BJ (cell line): ENCODE measurements at regions not wholly inside any gene's neighbourhood (a gene's known extent, or its start where the extent isn't known, plus 50 kb on each side); places are given as distances from the start of the nearest gene placed in this dataset.

ENCODE experiments used
- CTCF ChIA-PET: fragments of 350-600 bp; formaldehyde crosslinking; extraction: SDS; loops from one replicate; lab custom pipeline; 2021; ENCODE audit warnings: antibody characterized with exemption, inconsistent platforms; lab: Yijun Ruan, JAX
- POLR2A ChIA-PET: fragments of 300-600 bp; sonication (Branson Sonifier 250); formaldehyde crosslinking; extraction: SDS; loops from one replicate; lab custom pipeline; 2021; ENCODE audit warnings: antibody characterized with exemption; lab: Charles Lee
- DNase-seq: peaks from one replicate; pipeline ENCODE4 v3.0.0-alpha.2; 2011; ENCODE audit warnings: low read depth
- H3K27me3 ChIP-seq: 2 replicates; pipeline ENCODE4 v1.6.0; 2011; ENCODE audit warnings: low read length; ENCODE audit not compliant: control insufficient read depth, insufficient read depth
- H3K36me3 ChIP-seq: 2 replicates; pipeline ENCODE4 v1.5.1; 2011; ENCODE audit warnings: low read length; ENCODE audit not compliant: control insufficient read depth, insufficient read depth
- H3K4me3 ChIP-seq: 2 replicates; pipeline ENCODE4 v1.5.1; 2011; ENCODE audit warnings: low read depth, mild to moderate bottlenecking, control low read depth, low read length
- TF ChIP-seq, protein P1 (sequence below): IDR thresholded peaks from 2 replicates; pipeline ENCODE4 v1.5.1; 2011; ENCODE audit warnings: low read depth, mild to moderate bottlenecking, control low read depth, inconsistent platforms, low read length, moderate library complexity; ENCODE audit not compliant: insufficient read depth

GRCh38 chr2:82282111-82282882 is 1977.7 kb upstream of the LRRTM1 start:
- Histone ChIP-seq H3K36me3 (no peaks in the 10 kb centered on the region), H3K4me3 (no peak overlapping the region), H3K27me3 (no peaks in the 10 kb centered on the region)
- DNase-seq, result no peak
- ChIA-PET CTCF (no interaction called here), POLR2A (no interaction called here)
- TF ChIP-seq, protein P1, sequence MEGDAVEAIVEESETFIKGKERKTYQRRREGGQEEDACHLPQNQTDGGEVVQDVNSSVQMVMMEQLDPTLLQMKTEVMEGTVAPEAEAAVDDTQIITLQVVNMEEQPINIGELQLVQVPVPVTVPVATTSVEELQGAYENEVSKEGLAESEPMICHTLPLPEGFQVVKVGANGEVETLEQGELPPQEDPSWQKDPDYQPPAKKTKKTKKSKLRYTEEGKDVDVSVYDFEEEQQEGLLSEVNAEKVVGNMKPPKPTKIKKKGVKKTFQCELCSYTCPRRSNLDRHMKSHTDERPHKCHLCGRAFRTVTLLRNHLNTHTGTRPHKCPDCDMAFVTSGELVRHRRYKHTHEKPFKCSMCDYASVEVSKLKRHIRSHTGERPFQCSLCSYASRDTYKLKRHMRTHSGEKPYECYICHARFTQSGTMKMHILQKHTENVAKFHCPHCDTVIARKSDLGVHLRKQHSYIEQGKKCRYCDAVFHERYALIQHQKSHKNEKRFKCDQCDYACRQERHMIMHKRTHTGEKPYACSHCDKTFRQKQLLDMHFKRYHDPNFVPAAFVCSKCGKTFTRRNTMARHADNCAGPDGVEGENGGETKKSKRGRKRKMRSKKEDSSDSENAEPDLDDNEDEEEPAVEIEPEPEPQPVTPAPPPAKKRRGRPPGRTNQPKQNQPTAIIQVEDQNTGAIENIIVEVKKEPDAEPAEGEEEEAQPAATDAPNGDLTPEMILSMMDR, result no peak

DNA sequence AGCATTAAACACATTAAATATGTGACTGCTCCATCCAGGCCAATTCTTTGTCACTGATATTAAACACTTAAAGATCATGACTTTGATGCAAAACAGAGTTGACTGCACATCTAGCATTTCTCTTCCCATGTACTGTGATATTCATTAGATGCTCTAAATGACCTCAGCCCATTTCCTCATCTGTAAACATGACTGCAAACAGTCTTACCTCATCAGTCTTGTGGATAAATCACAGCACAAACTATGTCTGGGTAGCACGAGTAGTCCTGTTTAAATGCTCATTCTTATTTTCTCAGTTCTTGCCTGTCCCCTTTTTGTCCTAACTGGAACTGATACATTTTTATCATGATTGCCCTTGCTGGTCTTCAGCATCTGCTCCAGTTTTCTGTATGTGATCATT is 1974.8 kb upstream of the LRRTM1 start:
- ChIA-PET POLR2A (no interaction called here), CTCF (no interaction called here)
- TF ChIP-seq, protein P1, result no peak
- no peak for DNase-seq
- Histone ChIP-seq H3K36me3 (no peaks in the 10 kb centered on the region), H3K4me3 (no peak overlapping the region), H3K27me3 (no peaks in the 10 kb centered on the region)

- CTCF ChIA-PET, result no interaction called here
- TF ChIP-seq, protein P1, result no peak
- H3K36me3 ChIP-seq, result no peaks in the 10 kb centered on the region
- no peak overlapping the region for H3K4me3 ChIP-seq
- POLR2A ChIA-PET, result no interaction called here
- DNase-seq, result no peak
- H3K27me3 ChIP-seq, result no peaks in the 10 kb centered on the region
Observed at GRCh38 chr2:82278416-82278815, 1973.9 kb upstream of the LRRTM1 start.

DNA sequence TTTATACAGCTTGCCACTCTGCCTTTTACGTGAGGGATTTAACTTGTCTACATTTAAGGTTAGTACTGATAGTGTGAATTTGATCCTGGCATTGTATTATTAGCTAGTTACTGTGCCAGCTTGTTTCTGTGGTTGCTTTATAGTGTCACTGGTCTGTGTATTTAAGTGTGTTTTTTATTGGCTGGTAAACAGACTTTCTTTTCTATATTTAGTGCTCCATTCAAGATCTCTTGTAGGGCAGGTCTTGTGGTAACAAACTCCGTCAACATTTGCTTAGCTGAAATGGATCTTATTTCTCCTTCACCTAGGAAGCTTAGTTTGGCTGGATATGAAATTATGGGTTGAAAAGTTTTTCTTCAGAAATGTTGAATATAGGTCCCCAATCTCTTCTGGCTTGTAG is 1971.0 kb upstream of the LRRTM1 start:
- Histone ChIP-seq H3K27me3 (no peaks in the 10 kb centered on the region), H3K4me3 (no peak overlapping the region), H3K36me3 (no peaks in the 10 kb centered on the region)
- TF ChIP-seq, protein P1, result no peak
- ChIA-PET POLR2A (no interaction called here), CTCF (interaction anchor here (0.5 kb wide), 1 partner anchor 620 kb away, joined by 3 read pairs; no protein-coding TSS in a partner anchor)
- DNase-seq, result no peak

GRCh38 chr2:82268446-82268845 is 1963.9 kb upstream of the LRRTM1 start:
- POLR2A ChIA-PET, result no interaction called here

More at GRCh38 chr2:82268446-82268845, 1963.9 kb upstream of the LRRTM1 start:
- DNase-seq, result no peak
- no peaks in the 10 kb centered on the region for H3K27me3 ChIP-seq
- H3K4me3 ChIP-seq, result no peak overlapping the region
- CTCF ChIA-PET, result no interaction called here
- TF ChIP-seq, protein P1, result no peak
- H3K36me3 ChIP-seq, result no peaks in the 10 kb centered on the region
